ENCODE measurements at regions not wholly inside any gene's neighbourhood (a gene's known extent, or its start where the extent isn't known, plus 50 kb on each side); places are given as distances from the start of the nearest gene placed in this dataset.

DNA sequence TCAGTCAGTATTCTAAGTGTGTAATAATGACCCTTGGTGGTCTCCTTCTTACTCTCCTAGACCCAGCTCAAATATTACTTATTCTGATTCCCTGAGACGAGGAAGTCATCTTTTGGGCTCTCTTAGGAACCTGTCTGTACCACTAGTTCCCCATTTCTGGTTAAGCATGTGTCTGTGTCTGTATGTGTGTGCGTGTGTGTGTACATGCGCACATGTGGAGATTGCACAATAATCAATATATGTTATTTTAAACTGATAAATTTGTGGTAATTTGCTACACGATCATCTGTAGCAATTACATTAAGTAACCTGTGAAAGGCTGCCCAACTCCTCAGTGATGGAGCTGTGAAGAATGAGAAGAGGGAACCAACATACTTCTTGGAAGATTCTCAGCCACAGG lies 132.2 kb downstream of the ASCL4 start:
- Mint-ChIP-seq H3K27ac (no peak overlapping the region), H3K4me3 (no peak overlapping the region), H3K36me3 (ENCODE audit: low read depth) (no peaks in the 10 kb centered on the region), H3K4me1 (peaks cover 15% of the 10 kb centered on the region), H3K27me3 (peaks cover 43% of the 10 kb centered on the region), H3K9me3 (no peaks in the 10 kb centered on the region)
- ChIA-PET CTCF (no interaction called here), POLR2A (no interaction called here)
- no peak for DNase-seq

DNA sequence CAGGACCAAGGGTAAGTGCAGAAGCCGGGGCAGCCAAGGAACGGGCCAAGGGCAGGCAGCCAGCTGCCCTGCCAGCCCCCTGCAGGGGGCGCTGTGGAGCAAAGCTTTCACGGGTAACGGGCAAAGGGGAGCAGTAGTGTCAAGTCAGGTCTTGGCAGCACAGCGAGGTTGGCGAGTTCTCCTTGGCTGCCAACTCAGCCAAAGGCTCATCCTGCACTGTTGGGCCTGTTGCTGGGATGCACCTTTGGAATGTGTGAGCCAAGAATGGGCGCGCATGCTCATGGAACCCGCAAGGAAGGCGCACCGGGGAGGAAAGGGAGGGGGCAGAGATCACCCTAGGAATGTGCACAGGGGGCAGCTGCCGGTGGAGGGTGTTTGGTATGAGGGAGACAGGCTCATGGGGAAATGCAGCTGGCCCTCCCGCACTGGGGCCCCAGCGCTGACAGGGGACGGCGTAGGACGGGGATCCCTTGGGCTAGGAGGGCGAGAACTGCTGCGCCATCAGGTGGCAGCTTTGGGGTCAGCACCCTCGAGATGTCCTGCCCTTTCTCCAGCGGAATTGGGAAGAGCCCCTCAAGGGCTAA lies 138.0 kb downstream of the ASCL4 start:
- POLR2A ChIA-PET, result interaction anchor here (1.3 kb wide), 1 partner anchor 9 kb away, joined by 3 read pairs; no protein-coding TSS in a partner anchor
- Mint-ChIP-seq H3K4me1 (peaks cover 4% of the 10 kb centered on the region), H3K27ac (no peak overlapping the region), H3K27me3 (peaks cover 28% of the 10 kb centered on the region), H3K9me3 (no peaks in the 10 kb centered on the region), H3K36me3 (ENCODE audit: low read depth) (no peaks in the 10 kb centered on the region), H3K4me3 (peak overlapping the region; percentile 76)
- CTCF ChIA-PET, result interaction anchor here (0.6 to 2.2 kb wide), 21 partner anchors 9 to 599 kb away, joined by 3 to 9 read pairs (median 4); no protein-coding TSS in a partner anchor
- peak; percentile 75 for DNase-seq

DNA sequence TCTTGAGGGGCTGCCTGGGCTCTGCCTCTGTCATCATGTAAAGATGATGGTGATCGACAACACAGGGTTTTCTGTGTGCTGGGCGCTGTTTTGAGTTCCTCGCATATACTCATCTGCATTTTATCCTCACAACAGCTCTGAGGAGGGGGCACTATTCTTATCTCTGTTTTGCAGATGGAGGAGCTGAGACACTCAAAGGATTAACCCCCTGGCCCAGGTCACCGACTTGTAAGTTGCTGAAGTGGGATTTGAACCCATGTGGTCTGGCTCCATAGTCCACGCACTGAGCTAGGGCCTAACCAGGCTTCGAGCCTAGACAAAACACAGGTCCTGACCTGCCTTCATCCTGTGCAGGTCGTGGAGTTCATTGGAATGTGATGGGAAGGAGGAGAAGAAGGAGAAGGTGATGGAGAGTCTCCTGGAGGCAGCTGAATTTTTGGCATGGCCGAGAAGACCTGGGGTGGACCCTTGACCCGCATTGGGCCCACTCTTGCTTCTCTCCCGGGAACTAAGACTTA lies 140.0 kb downstream of the ASCL4 start:
- POLR2A ChIA-PET, result no interaction called here
- H3K9me3 Mint-ChIP-seq, result no peaks in the 10 kb centered on the region
- peaks cover 27% of the 10 kb centered on the region for H3K27me3 Mint-ChIP-seq
- peaks cover 4% of the 10 kb centered on the region for H3K4me1 Mint-ChIP-seq
- CTCF ChIA-PET, result no interaction called here
- no peak for DNase-seq
- no peaks in the 10 kb centered on the region for H3K36me3 Mint-ChIP-seq (ENCODE audit: low read depth)
- H3K27ac Mint-ChIP-seq, result no peak overlapping the region
- H3K4me3 Mint-ChIP-seq, result no peak overlapping the region

GRCh38 chr12:107917912-107918800 lies 143.7 kb downstream of the ASCL4 start:
- POLR2A ChIA-PET, result interaction anchor here (0.6 kb wide), 1 partner anchor 12 kb away, joined by 4 read pairs; no protein-coding TSS in a partner anchor
- Mint-ChIP-seq H3K9me3 (no peaks in the 10 kb centered on the region), H3K27me3 (peaks cover 38% of the 10 kb centered on the region), H3K4me1 (no peaks in the 10 kb centered on the region), H3K36me3 (ENCODE audit: low read depth) (no peaks in the 10 kb centered on the region), H3K27ac (no peak overlapping the region), H3K4me3 (no peak overlapping the region)
- CTCF ChIA-PET, result interaction anchor here (0.8 to 1.7 kb wide), 7 partner anchors 13 to 594 kb away, joined by 3 to 6 read pairs (median 4); no protein-coding TSS in a partner anchor
- no peak for DNase-seq

DNA sequence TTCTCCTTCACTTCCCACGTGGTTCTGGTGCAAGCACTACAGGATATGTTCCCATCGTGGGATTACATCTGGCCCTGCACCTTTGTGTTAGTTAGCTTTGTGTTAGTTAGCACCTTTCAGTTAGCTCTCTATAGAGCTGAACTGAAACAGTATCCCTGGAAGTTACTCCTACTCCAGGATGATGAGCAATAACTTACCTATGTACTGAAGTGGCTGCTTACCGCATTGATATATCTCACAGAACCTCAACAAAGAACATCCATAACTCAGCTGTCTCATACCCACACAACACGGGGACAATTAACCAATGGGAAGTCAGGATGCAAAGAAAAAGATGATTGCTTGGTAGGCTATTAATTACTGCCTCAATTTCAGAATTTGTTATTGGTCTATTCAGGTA lies 146.6 kb downstream of the ASCL4 start:
- DNase-seq, result no peak
- no peaks in the 10 kb centered on the region for H3K9me3 Mint-ChIP-seq
- H3K27ac Mint-ChIP-seq, result no peak overlapping the region
- no peaks in the 10 kb centered on the region for H3K4me1 Mint-ChIP-seq
- peaks cover 38% of the 10 kb centered on the region for H3K27me3 Mint-ChIP-seq
- ChIA-PET CTCF (interaction anchor here (1.7 kb wide), 1 partner anchor 9 kb away, joined by 7 read pairs; no protein-coding TSS in a partner anchor), POLR2A (no interaction called here)
- H3K36me3 Mint-ChIP-seq (ENCODE audit: low read depth), result no peaks in the 10 kb centered on the region
- no peak overlapping the region for H3K4me3 Mint-ChIP-seq

GRCh38 chr12:107925125-107925524 lies 150.6 kb downstream of the ASCL4 start:
- no peaks in the 10 kb centered on the region for H3K36me3 Mint-ChIP-seq (ENCODE audit: low read depth)
- ChIA-PET POLR2A (no interaction called here), CTCF (interaction anchor here (0.7 kb wide), 1 partner anchor 57 kb away, joined by 3 read pairs; no protein-coding TSS in a partner anchor)
- H3K4me3 Mint-ChIP-seq, result no peak overlapping the region
- H3K9me3 Mint-ChIP-seq, result no peaks in the 10 kb centered on the region
- no peak for DNase-seq
- no peaks in the 10 kb centered on the region for H3K4me1 Mint-ChIP-seq
- H3K27me3 Mint-ChIP-seq, result peaks cover 42% of the 10 kb centered on the region
- H3K27ac Mint-ChIP-seq, result no peak overlapping the region

DNA sequence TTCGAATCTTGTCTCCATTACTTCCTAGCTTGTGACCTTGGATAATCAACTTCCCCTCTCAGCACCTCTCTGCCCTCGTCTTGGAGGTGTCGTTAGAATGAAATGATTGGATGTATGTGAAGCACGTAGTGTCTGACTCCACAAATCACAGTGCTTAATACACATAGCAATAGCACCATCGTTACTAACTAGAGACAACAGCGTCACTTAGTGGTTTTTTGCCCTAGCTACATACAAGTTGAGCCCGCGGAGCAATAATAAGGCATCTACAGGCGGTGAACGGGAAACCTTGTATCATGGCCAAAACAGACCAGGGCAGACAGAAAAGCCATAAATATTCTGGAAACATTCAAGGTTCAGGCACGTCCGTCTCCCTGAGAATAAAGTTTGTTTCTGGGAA lies 154.9 kb downstream of the ASCL4 start:
- no peak overlapping the region for H3K27ac Mint-ChIP-seq
- H3K27me3 Mint-ChIP-seq, result peaks cover 22% of the 10 kb centered on the region
- CTCF ChIA-PET, result interaction anchor here (0.6 to 1.2 kb wide), 2 partner anchors 86 to 254 kb away, joined by 3 read pairs; no protein-coding TSS in a partner anchor
- no peaks in the 10 kb centered on the region for H3K36me3 Mint-ChIP-seq (ENCODE audit: low read depth)
- H3K9me3 Mint-ChIP-seq, result no peaks in the 10 kb centered on the region
- DNase-seq, result no peak
- no peak overlapping the region for H3K4me3 Mint-ChIP-seq
- no peaks in the 10 kb centered on the region for H3K4me1 Mint-ChIP-seq
- POLR2A ChIA-PET, result no interaction called here

- CTCF ChIA-PET, result interaction anchor here (1.6 to 2.2 kb wide), 2 partner anchors 14 to 20 kb away, joined by 4 to 7 read pairs; no protein-coding TSS in a partner anchor
- no peak for DNase-seq
- H3K9me3 Mint-ChIP-seq, result no peaks in the 10 kb centered on the region
- H3K27ac Mint-ChIP-seq, result no peak overlapping the region
- POLR2A ChIA-PET, result no interaction called here
- no peaks in the 10 kb centered on the region for H3K4me1 Mint-ChIP-seq
- H3K4me3 Mint-ChIP-seq, result no peak overlapping the region
- H3K36me3 Mint-ChIP-seq (ENCODE audit: low read depth), result no peaks in the 10 kb centered on the region
- peaks cover 19% of the 10 kb centered on the region for H3K27me3 Mint-ChIP-seq
Observed at GRCh38 chr12:107931761-107932160, 157.3 kb downstream of the ASCL4 start.

DNA sequence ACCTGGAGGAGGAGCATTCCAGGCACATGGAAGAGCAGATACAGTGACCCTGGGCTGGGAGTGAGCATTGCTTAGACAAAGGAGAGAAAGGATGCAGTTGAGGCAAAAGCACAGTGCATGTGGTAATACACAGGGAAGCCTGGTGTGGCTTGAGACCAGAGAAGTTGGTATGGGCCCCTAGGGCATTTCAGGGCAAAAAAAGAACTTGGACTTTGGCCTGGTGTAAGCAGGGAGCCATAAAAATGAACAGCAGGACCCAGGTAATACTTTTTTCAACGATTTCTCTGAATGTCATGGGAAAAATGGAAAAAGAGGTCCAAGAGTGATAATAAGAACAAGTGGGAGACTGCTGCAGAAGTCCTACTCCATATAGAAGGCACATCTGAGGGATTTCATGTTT lies 163.9 kb downstream of the ASCL4 start:
- peaks cover 21% of the 10 kb centered on the region for H3K27me3 Mint-ChIP-seq
- no peaks in the 10 kb centered on the region for H3K9me3 Mint-ChIP-seq
- no peak overlapping the region for H3K4me3 Mint-ChIP-seq
- H3K4me1 Mint-ChIP-seq, result no peaks in the 10 kb centered on the region
- POLR2A ChIA-PET, result no interaction called here
- no peak for DNase-seq
- H3K27ac Mint-ChIP-seq, result no peak overlapping the region
- CTCF ChIA-PET, result interaction anchor here (0.9 kb wide), 1 partner anchor 26 kb away, joined by 3 read pairs; no protein-coding TSS in a partner anchor
- H3K36me3 Mint-ChIP-seq (ENCODE audit: low read depth), result no peaks in the 10 kb centered on the region

GRCh38 chr12:107948391-107948945 lies 174.0 kb downstream of the ASCL4 start:
- Mint-ChIP-seq H3K36me3 (ENCODE audit: low read depth) (no peaks in the 10 kb centered on the region), H3K4me3 (no peak overlapping the region), H3K27me3 (peaks cover 19% of the 10 kb centered on the region), H3K4me1 (no peaks in the 10 kb centered on the region), H3K27ac (no peak overlapping the region), H3K9me3 (no peaks in the 10 kb centered on the region)
- CTCF ChIA-PET, result no interaction called here
- POLR2A ChIA-PET, result no interaction called here
- no peak for DNase-seq

DNA sequence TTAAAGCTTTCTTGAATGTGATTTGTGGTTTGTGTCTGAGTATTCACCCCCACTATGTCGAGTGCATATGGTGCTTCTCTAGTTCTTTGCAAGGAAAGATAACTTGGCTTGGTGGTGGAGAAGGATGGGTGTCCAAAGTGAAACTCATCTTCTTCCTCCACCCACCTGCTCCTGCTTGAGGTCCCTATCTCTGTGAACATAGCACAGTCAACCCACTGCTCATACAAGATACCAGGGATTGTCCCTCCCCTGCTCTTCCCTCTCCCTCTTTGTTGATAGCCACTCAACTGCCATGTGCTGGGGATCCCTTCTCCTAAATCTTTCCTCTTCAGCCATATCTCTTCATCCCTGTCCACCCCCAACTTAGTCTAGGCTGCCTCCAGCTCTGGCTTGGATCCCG lies 176.5 kb downstream of the ASCL4 start:
- H3K9me3 Mint-ChIP-seq, result no peaks in the 10 kb centered on the region
- H3K4me1 Mint-ChIP-seq, result peaks cover 2% of the 10 kb centered on the region
- no peak overlapping the region for H3K27ac Mint-ChIP-seq
- H3K27me3 Mint-ChIP-seq, result peaks cover 6% of the 10 kb centered on the region
- H3K4me3 Mint-ChIP-seq, result no peak overlapping the region
- POLR2A ChIA-PET, result no interaction called here
- CTCF ChIA-PET, result interaction anchor here (1.8 kb wide), 1 partner anchor 39 kb away, joined by 4 read pairs; no protein-coding TSS in a partner anchor
- no peaks in the 10 kb centered on the region for H3K36me3 Mint-ChIP-seq (ENCODE audit: low read depth)
- no peak for DNase-seq

- no peak overlapping the region for H3K27ac Mint-ChIP-seq
- POLR2A ChIA-PET, result no interaction called here
- H3K27me3 Mint-ChIP-seq, result peaks cover 3% of the 10 kb centered on the region
- H3K4me3 Mint-ChIP-seq, result no peak overlapping the region
- H3K36me3 Mint-ChIP-seq (ENCODE audit: low read depth), result no peaks in the 10 kb centered on the region
- H3K9me3 Mint-ChIP-seq, result no peaks in the 10 kb centered on the region
- DNase-seq, result no peak
- CTCF ChIA-PET, result no interaction called here
- peaks cover 2% of the 10 kb centered on the region for H3K4me1 Mint-ChIP-seq
Observed at GRCh38 chr12:107955966-107956643, 173.0 kb upstream of the WSCD2 start.

DNA sequence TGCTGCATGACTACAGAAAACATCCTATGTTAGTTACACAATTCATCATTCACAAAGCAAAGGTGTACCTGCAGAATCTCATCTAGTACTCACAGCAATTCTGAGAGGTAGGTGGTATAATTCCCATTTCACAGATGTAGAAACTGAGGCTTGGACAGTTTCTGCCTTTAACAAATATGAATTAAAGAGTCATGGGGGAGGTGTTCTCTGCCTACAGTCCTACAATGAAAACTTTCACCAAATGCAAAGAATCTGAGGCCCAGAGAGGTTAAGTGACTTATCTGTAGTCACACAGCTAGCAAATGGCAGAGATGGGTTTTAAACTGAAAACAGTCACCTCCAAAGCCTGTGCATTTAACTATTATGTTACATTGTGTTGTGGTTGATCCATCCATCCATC lies 171.6 kb upstream of the WSCD2 start:
- CTCF ChIA-PET, result no interaction called here
- H3K9me3 Mint-ChIP-seq, result no peaks in the 10 kb centered on the region
- H3K4me1 Mint-ChIP-seq, result peaks cover 2% of the 10 kb centered on the region
- POLR2A ChIA-PET, result no interaction called here
- no peak for DNase-seq
- no peak overlapping the region for H3K4me3 Mint-ChIP-seq
- H3K27ac Mint-ChIP-seq, result no peak overlapping the region
- peaks cover 3% of the 10 kb centered on the region for H3K27me3 Mint-ChIP-seq
- no peaks in the 10 kb centered on the region for H3K36me3 Mint-ChIP-seq (ENCODE audit: low read depth)
